ENCODE measurements at regions not wholly inside any gene's neighbourhood (a gene's known extent, or its start where the extent isn't known, plus 50 kb on each side); places are given as distances from the start of the nearest gene placed in this dataset.
"Not testable (repeated sequence)": the region's sequence is repeated elsewhere in the genome, so short reads cannot be mapped to it uniquely, and the experiment has no call there.

GRCh38 chr10:23534326-23534725, 95.5 kb downstream of the OTUD1 start:
- Histone ChIP-seq H3K79me2 (ENCODE audit: low read length) (no peaks in the 10 kb centered on the region), H3K27me3 (ENCODE audit: low read length) (no peaks in the 10 kb centered on the region), H3K9me2 (replicated peaks; ENCODE audit: insufficient read depth, low read length) (no peaks in the 10 kb centered on the region), H3K4me2 (ENCODE audit: low read depth, low read length, poor library complexity, severe bottlenecking) (no peak overlapping the region), H3K9ac (ENCODE audit: low read length) (no peak overlapping the region), H3K36me3 (ENCODE audit: insufficient read depth, low read length) (no peaks in the 10 kb centered on the region), H2AFZ (ENCODE audit: low read length) (no peak overlapping the region), H3K4me1 (ENCODE audit: low read length) (no peaks in the 10 kb centered on the region), H3K9me3 (ENCODE audit: low read length) (no peaks in the 10 kb centered on the region), H4K20me1 (ENCODE audit: insufficient read depth, low read depth, low read length) (no peaks in the 10 kb centered on the region), H3K27ac (ENCODE audit: low read length) (no peak overlapping the region), H3K4me3 (ENCODE audit: low read length) (no peak overlapping the region)
- DNase-seq: no peak

DNA sequence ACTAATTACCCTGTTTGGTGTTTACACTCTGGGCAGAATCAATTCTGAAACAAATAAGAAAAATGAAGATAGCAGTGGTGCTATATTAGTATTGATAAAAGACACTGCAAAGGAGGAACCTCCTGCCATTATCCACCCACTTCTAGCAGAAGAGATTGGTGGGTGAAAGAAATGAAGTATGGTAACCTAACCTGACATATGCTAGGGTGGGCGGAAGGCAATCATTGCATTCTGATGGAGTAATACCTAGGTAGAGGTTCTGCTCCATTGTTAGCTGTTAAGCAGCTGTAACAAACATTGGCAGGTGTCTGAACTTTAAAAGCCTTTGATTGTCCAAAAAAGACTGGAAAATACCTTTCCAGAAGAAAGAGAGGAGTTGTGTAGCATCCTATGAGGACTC, 95.9 kb downstream of the OTUD1 start:
- DNase-seq: no peak
- no peak overlapping the region for H3K9ac ChIP-seq (ENCODE audit: low read length)
- no peaks in the 10 kb centered on the region for H4K20me1 ChIP-seq (ENCODE audit: insufficient read depth, low read depth, low read length)

DNA sequence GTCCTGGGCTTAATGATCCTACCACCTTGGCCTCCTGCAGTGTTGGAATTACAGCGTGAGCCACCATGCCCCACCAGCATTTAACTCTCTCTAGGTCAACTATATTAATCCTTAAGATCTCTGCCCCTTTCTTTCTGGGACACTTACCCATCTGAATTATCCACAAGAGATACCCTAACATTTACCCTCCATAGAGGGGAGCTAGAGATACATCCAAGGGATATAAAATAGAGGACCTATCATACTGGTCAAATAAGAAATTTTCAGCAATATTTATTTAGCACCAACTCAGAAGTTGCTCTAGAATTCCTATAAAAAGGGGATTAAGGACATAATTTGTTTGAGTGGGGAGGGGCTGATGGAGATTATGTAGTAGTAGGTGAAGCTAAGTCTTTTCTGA, 96.5 kb downstream of the OTUD1 start:
- no peaks in the 10 kb centered on the region for H3K79me2 ChIP-seq (ENCODE audit: low read length)
- H4K20me1 ChIP-seq (ENCODE audit: insufficient read depth, low read depth, low read length): no peaks in the 10 kb centered on the region
- H3K36me3 ChIP-seq (ENCODE audit: insufficient read depth, low read length): no peaks in the 10 kb centered on the region
- no peaks in the 10 kb centered on the region for H3K27me3 ChIP-seq (ENCODE audit: low read length)
- no peak overlapping the region for H3K27ac ChIP-seq (ENCODE audit: low read length)
- H3K4me3 ChIP-seq (ENCODE audit: low read length): no peak overlapping the region
- DNase-seq: peak; percentile 45
- H3K9me2 ChIP-seq (replicated peaks; ENCODE audit: insufficient read depth, low read length): no peaks in the 10 kb centered on the region
- H3K4me1 ChIP-seq (ENCODE audit: low read length): no peaks in the 10 kb centered on the region
- H3K9ac ChIP-seq (ENCODE audit: low read length): no peak overlapping the region
- H3K9me3 ChIP-seq (ENCODE audit: low read length): no peaks in the 10 kb centered on the region
- H3K4me2 ChIP-seq (ENCODE audit: low read depth, low read length, poor library complexity, severe bottlenecking): no peak overlapping the region
- no peak overlapping the region for H2AFZ ChIP-seq (ENCODE audit: low read length)

More for the DNA sequence above, 95.9 kb downstream of the OTUD1 start:
- H3K4me3 ChIP-seq (ENCODE audit: low read length): no peak overlapping the region
- H3K9me2 ChIP-seq (replicated peaks; ENCODE audit: insufficient read depth, low read length): no peaks in the 10 kb centered on the region
- no peaks in the 10 kb centered on the region for H3K9me3 ChIP-seq (ENCODE audit: low read length)
- H3K4me1 ChIP-seq (ENCODE audit: low read length): no peaks in the 10 kb centered on the region
- H3K27me3 ChIP-seq (ENCODE audit: low read length): no peaks in the 10 kb centered on the region
- H3K4me2 ChIP-seq (ENCODE audit: low read depth, low read length, poor library complexity, severe bottlenecking): no peak overlapping the region
- H3K79me2 ChIP-seq (ENCODE audit: low read length): no peaks in the 10 kb centered on the region
- no peak overlapping the region for H2AFZ ChIP-seq (ENCODE audit: low read length)
- no peaks in the 10 kb centered on the region for H3K36me3 ChIP-seq (ENCODE audit: insufficient read depth, low read length)
- no peak overlapping the region for H3K27ac ChIP-seq (ENCODE audit: low read length)

- no peaks in the 10 kb centered on the region for H3K9me2 ChIP-seq (replicated peaks; ENCODE audit: insufficient read depth, low read length)
- no peaks in the 10 kb centered on the region for H3K36me3 ChIP-seq (ENCODE audit: insufficient read depth, low read length)
- no peak overlapping the region for H3K9ac ChIP-seq (ENCODE audit: low read length)
- H2AFZ ChIP-seq (ENCODE audit: low read length): no peak overlapping the region
- H3K4me2 ChIP-seq (ENCODE audit: low read depth, low read length, poor library complexity, severe bottlenecking): no peak overlapping the region
- H3K4me1 ChIP-seq (ENCODE audit: low read length): no peaks in the 10 kb centered on the region
- no peak overlapping the region for H3K4me3 ChIP-seq (ENCODE audit: low read length)
- DNase-seq: no peak
- no peaks in the 10 kb centered on the region for H3K79me2 ChIP-seq (ENCODE audit: low read length)
- no peak overlapping the region for H3K27ac ChIP-seq (ENCODE audit: low read length)
- H3K27me3 ChIP-seq (ENCODE audit: low read length): no peaks in the 10 kb centered on the region
- no peaks in the 10 kb centered on the region for H3K9me3 ChIP-seq (ENCODE audit: low read length)
- H4K20me1 ChIP-seq (ENCODE audit: insufficient read depth, low read depth, low read length): no peaks in the 10 kb centered on the region
Measured at GRCh38 chr10:23538968-23539367, 100.1 kb downstream of the OTUD1 start.

DNA sequence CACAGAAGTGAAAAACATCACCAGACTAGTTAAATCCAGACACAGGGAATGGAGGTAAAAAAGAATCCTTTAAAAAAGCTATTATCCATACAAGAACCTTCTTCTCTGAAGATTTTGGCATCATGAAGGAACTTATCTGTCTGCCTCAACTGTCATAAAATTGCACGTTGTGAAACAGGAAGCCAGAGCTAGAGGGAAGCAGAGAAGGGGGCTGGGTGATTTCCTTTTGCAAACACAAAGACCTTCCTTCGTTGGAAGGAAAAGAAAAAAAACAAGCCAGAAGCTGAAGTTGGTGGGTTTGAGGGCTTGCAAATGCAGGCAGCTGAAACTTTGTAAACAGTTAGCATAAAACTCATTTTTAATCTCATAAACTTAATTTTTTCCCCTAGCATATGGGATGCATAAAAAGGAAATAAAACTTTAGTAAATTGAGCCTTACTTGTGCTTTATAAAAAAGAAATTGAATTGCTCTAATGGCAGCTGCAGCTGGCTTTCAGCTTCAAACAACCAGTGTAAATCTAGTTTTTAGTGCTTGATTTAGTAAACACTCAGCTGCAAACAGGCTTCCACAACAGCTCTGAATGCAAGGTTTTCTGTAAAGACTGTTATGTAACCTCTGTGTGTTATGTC, 101.6 kb downstream of the OTUD1 start:
- Histone ChIP-seq H3K9ac (ENCODE audit: low read length) (no peak overlapping the region), H3K79me2 (ENCODE audit: low read length) (no peaks in the 10 kb centered on the region), H3K4me1 (ENCODE audit: low read length) (no peaks in the 10 kb centered on the region), H2AFZ (ENCODE audit: low read length) (no peak overlapping the region), H3K4me3 (ENCODE audit: low read length) (no peak overlapping the region), H3K9me3 (ENCODE audit: low read length) (no peaks in the 10 kb centered on the region), H3K36me3 (ENCODE audit: insufficient read depth, low read length) (no peaks in the 10 kb centered on the region), H3K4me2 (ENCODE audit: low read depth, low read length, poor library complexity, severe bottlenecking) (no peak overlapping the region), H3K27ac (ENCODE audit: low read length) (no peak overlapping the region), H4K20me1 (ENCODE audit: insufficient read depth, low read depth, low read length) (no peaks in the 10 kb centered on the region), H3K9me2 (replicated peaks; ENCODE audit: insufficient read depth, low read length) (no peaks in the 10 kb centered on the region), H3K27me3 (ENCODE audit: low read length) (no peaks in the 10 kb centered on the region)
- DNase-seq: no peak

DNA sequence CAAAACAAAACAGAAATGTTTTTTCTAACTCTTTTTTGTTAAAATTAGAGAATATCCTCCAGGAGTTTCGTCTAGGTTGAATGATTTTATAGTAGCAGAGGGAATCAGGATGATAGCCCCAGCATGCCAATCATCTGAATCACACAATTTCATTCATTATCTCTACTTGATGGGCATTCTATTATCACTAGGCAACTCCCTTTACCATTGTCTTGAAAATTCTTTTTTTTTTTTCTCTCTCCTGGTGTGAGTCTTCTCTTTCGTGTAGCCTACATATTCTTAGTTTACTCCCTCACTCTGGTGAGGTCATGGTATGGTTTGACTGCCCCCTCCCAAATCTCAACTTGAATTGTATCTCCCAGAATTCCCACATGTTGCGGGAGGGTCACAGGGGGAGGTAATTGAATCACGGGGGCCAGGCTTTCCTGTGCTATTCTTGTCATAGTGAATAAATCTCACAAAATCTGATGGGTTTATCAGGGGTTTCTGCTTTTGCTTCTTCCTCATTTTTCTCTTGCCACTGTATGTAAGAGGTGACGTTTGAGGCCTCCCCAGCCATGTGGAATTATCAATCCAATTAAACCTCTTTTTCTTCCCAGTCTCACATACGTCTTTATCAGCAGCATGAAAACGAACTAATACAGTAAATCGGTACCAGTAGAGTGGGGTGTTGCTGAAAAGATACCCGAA, 105.0 kb downstream of the OTUD1 start:
- Histone ChIP-seq H3K4me1 (ENCODE audit: low read length) (no peaks in the 10 kb centered on the region), H4K20me1 (ENCODE audit: insufficient read depth, low read depth, low read length) (no peaks in the 10 kb centered on the region), H3K4me3 (ENCODE audit: low read length) (no peak overlapping the region), H3K4me2 (ENCODE audit: low read depth, low read length, poor library complexity, severe bottlenecking) (no peak overlapping the region), H2AFZ (ENCODE audit: low read length) (no peak overlapping the region), H3K79me2 (ENCODE audit: low read length) (no peaks in the 10 kb centered on the region), H3K27me3 (ENCODE audit: low read length) (no peaks in the 10 kb centered on the region), H3K9ac (ENCODE audit: low read length) (no peak overlapping the region), H3K36me3 (ENCODE audit: insufficient read depth, low read length) (no peaks in the 10 kb centered on the region), H3K27ac (ENCODE audit: low read length) (no peak overlapping the region), H3K9me2 (replicated peaks; ENCODE audit: insufficient read depth, low read length) (no peaks in the 10 kb centered on the region), H3K9me3 (ENCODE audit: low read length) (peaks cover 4% of the 10 kb centered on the region; the same call in 1 of the 2 replicates)
- no peak for DNase-seq

DNA sequence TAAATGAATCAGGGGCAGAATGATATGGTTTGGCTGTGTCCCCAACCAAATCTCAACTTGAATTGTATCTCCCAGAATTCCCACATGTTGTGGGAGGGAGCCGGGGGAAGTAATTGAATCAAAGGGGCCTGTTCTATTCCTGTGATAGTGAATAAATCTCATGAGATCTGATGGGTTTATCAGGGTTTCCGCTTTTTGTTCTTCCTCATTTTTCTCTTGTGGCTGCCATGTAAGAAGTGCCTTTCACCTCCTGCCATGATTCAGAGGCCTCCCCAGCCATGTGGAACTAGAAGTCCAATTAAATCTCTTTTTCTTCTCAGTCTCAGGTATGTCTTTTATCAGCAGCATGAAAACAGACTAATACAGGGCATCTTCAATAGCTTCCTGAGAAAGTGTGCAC, 107.0 kb downstream of the OTUD1 start:
- not testable (repeated sequence) for DNase-seq; H3K9me2 ChIP-seq (replicated peaks; ENCODE audit: insufficient read depth, low read length); H3K9ac ChIP-seq (ENCODE audit: low read length); H3K79me2 ChIP-seq (ENCODE audit: low read length); H2AFZ ChIP-seq (ENCODE audit: low read length); H3K4me2 ChIP-seq (ENCODE audit: low read depth, low read length, poor library complexity, severe bottlenecking); H3K27ac ChIP-seq (ENCODE audit: low read length); H3K27me3 ChIP-seq (ENCODE audit: low read length); H3K9me3 ChIP-seq (ENCODE audit: low read length); H4K20me1 ChIP-seq (ENCODE audit: insufficient read depth, low read depth, low read length); H3K36me3 ChIP-seq (ENCODE audit: insufficient read depth, low read length); H3K4me3 ChIP-seq (ENCODE audit: low read length); H3K4me1 ChIP-seq (ENCODE audit: low read length)

GRCh38 chr10:23556727-23557440, 118.0 kb downstream of the OTUD1 start:
- no peaks in the 10 kb centered on the region; the same call in 1 of the 2 replicates for H3K9me2 ChIP-seq (replicated peaks; ENCODE audit: insufficient read depth, low read length)
- H3K27ac ChIP-seq (ENCODE audit: low read length): no peak overlapping the region
- H3K79me2 ChIP-seq (ENCODE audit: low read length): no peaks in the 10 kb centered on the region
- no peak overlapping the region for H3K9ac ChIP-seq (ENCODE audit: low read length)
- no peaks in the 10 kb centered on the region for H3K4me1 ChIP-seq (ENCODE audit: low read length)
- H3K4me2 ChIP-seq (ENCODE audit: low read depth, low read length, poor library complexity, severe bottlenecking): no peak overlapping the region
- no peak overlapping the region for H3K4me3 ChIP-seq (ENCODE audit: low read length)
- no peak for DNase-seq
- no peaks in the 10 kb centered on the region for H3K27me3 ChIP-seq (ENCODE audit: low read length)
- H3K9me3 ChIP-seq (ENCODE audit: low read length): peaks cover 2% of the 10 kb centered on the region; the same call in 1 of the 2 replicates
- no peaks in the 10 kb centered on the region for H4K20me1 ChIP-seq (ENCODE audit: insufficient read depth, low read depth, low read length)
- H3K36me3 ChIP-seq (ENCODE audit: insufficient read depth, low read length): no peaks in the 10 kb centered on the region
- no peak overlapping the region for H2AFZ ChIP-seq (ENCODE audit: low read length)

Data from Karpas-422 (cell line).